H1 (cell line): ENCODE measurements at regions not wholly inside any gene's neighbourhood (a gene's known extent, or its start where the extent isn't known, plus 50 kb on each side); places are given as distances from the start of the nearest gene placed in this dataset.

ENCODE experiments used
- CTCF ChIA-PET: fragments of 300-600 bp; sonication (Branson Sonifier 250); formaldehyde crosslinking; loops from one replicate; lab custom pipeline; 2021; ENCODE audit not compliant: partially characterized antibody; lab: Charles Lee
- POLR2A ChIA-PET: fragments of 300-600 bp; sonication (Branson Sonifier 250); formaldehyde crosslinking; loops from one replicate; lab custom pipeline; 2021; ENCODE audit warnings: inconsistent platforms; ENCODE audit not compliant: partially characterized antibody; lab: Charles Lee
- DNase-seq, 2 experiments: peaks; one replicate each; pipeline versions ENCODE4 v3.0.0 to v3.0.0-alpha.2; 2010 to 2022; ENCODE audit warnings: low spot score in 2 of 2, low read depth in 1 of 2, mixed read lengths in 1 of 2
- FAIRE-seq: peaks from 2 replicates; lab custom pipeline; 2011; peaks lifted over from hg19 to GRCh38; lab: Jason Lieb, UNC
- H2AFZ ChIP-seq: 2 replicates; pipeline ENCODE4 v1.8.1; 2012; ENCODE audit warnings: low read length, inconsistent platforms
- H2AK5ac ChIP-seq: 2 replicates; pipeline ENCODE4 v1.6.1; 2013; ENCODE audit warnings: low read depth, low read length
- H2BK120ac ChIP-seq: replicated peaks from 2 replicates; pipeline ENCODE3; 2013; ENCODE audit warnings: low read depth, low read length, inconsistent platforms
- H2BK12ac ChIP-seq: 2 replicates; pipeline ENCODE4 v1.6.1; 2013; ENCODE audit warnings: low read depth, low read length
- H2BK15ac ChIP-seq: 2 replicates; pipeline ENCODE4 v1.6.1; 2013; ENCODE audit warnings: low read length
- H2BK20ac ChIP-seq: 2 replicates; pipeline ENCODE4 v1.6.1; 2013; ENCODE audit warnings: low read length
- H2BK5ac ChIP-seq: 2 replicates; pipeline ENCODE4 v1.6.1; 2013; ENCODE audit warnings: low read depth, low read length
- H3K14ac ChIP-seq: 2 replicates; pipeline ENCODE4 v1.6.1; 2013; ENCODE audit warnings: inconsistent platforms; ENCODE audit not compliant: insufficient read length
- H3K18ac ChIP-seq: 2 replicates; pipeline ENCODE4 v1.6.1; 2013; ENCODE audit warnings: low read length; ENCODE audit errors: extremely low read depth
- H3K23ac ChIP-seq: 2 replicates; pipeline ENCODE4 v1.6.1; 2013; ENCODE audit warnings: inconsistent platforms; ENCODE audit not compliant: insufficient read length
- H3K23me2 ChIP-seq: 2 replicates; pipeline ENCODE4 v1.6.1; 2013; ENCODE audit warnings: low read depth, low read length
- H3K27ac ChIP-seq: 2 replicates; pipeline ENCODE4 v1.6.1; 2011; ENCODE audit warnings: low read depth, low read length, inconsistent platforms
- H3K27me3 ChIP-seq, 4 experiments: replicated peaks in 1 of 4; 1 replicate in 1 of 4; 2 replicates in 3 of 4; pipeline versions ENCODE4 v1.6.1 to v1.8.1; 2011 to 2013; ENCODE audit warnings: low read length in 3 of 4, mild to moderate bottlenecking in 3 of 4, inconsistent platforms in 2 of 4, mixed read lengths in 2 of 4, moderate library complexity in 1 of 4; ENCODE audit not compliant: control insufficient read depth in 3 of 4, insufficient read depth in 3 of 4; ENCODE audit errors: extremely low read depth in 1 of 4
- H3K36me3 ChIP-seq, 4 experiments: 2 replicates each; pipeline versions ENCODE4 v1.6.1 to v1.8.1; 2011 to 2013; ENCODE audit warnings: mild to moderate bottlenecking in 4 of 4, low read length in 3 of 4, moderate library complexity in 2 of 4, control low read depth in 1 of 4, inconsistent platforms in 1 of 4; ENCODE audit not compliant: insufficient read depth in 4 of 4, control insufficient read depth in 2 of 4
- H3K4ac ChIP-seq: replicated peaks from 2 replicates; pipeline ENCODE3; 2013; ENCODE audit warnings: low read length, low read depth, mixed read lengths, inconsistent platforms; ENCODE audit not compliant: insufficient read length
- H3K4me1 ChIP-seq, 4 experiments: replicated peaks in 1 of 4; 1 replicate in 1 of 4; 2 replicates in 3 of 4; pipeline versions ENCODE4 v1.6.1 to v1.8.1; 2011 to 2013; ENCODE audit warnings: low read length in 3 of 4, inconsistent platforms in 2 of 4, mixed read lengths in 1 of 4; ENCODE audit not compliant: insufficient read depth in 4 of 4, control insufficient read depth in 3 of 4
- H3K4me2 ChIP-seq, 2 experiments: 2 replicates each; pipeline versions ENCODE4 v1.6.1 to v1.8.1; 2011 to 2013; ENCODE audit warnings: low read depth in 2 of 2, low read length in 2 of 2, control low read depth in 1 of 2, inconsistent platforms in 1 of 2, mild to moderate bottlenecking in 1 of 2; ENCODE audit not compliant: insufficient read depth in 1 of 2
- H3K4me3 ChIP-seq, 4 experiments: fragments of 200-600, 300-600 bp in 1 of 4; sonication (generic), shearing (Covaris generic), sonication (Bioruptor Twin) in 1 of 4; 2 replicates each; pipeline versions ENCODE4 v1.5.1 to v1.8.1; 2011 to 2016; ENCODE audit warnings: low read length in 4 of 4, low read depth in 3 of 4, control low read depth in 2 of 4, inconsistent platforms in 2 of 4, mild to moderate bottlenecking in 2 of 4, mixed read lengths in 1 of 4, moderate library complexity in 1 of 4; ENCODE audit not compliant: insufficient read depth in 2 of 4; ENCODE audit errors: extremely low read depth in 1 of 4
- H3K56ac ChIP-seq: replicated peaks from 2 replicates; pipeline ENCODE3; 2013; ENCODE audit warnings: low read depth, mild to moderate bottlenecking, mixed read lengths, low read length, inconsistent platforms; ENCODE audit not compliant: insufficient read length
- H3K79me1 ChIP-seq: 2 replicates; pipeline ENCODE4 v1.6.1; 2013; ENCODE audit warnings: low read depth, low read length, control low read depth
- H3K79me2 ChIP-seq, 2 experiments: 2 replicates each; pipeline versions ENCODE4 v1.6.1 to v1.8.1; 2012 to 2013; ENCODE audit warnings: low read length in 2 of 2, mild to moderate bottlenecking in 2 of 2, inconsistent platforms in 1 of 2; ENCODE audit not compliant: insufficient read depth in 2 of 2, control insufficient read depth in 1 of 2
- H3K9ac ChIP-seq, 4 experiments: replicated peaks in 1 of 4; 1 replicate in 1 of 4; 2 replicates in 3 of 4; pipeline versions ENCODE4 v1.6.1 to v1.8.1; 2011 to 2013; ENCODE audit warnings: low read depth in 3 of 4, low read length in 3 of 4, control low read depth in 2 of 4, mild to moderate bottlenecking in 2 of 4, moderate library complexity in 2 of 4, inconsistent platforms in 1 of 4; ENCODE audit errors: extremely low read depth in 1 of 4
- H3K9me3 ChIP-seq, 2 experiments: 2 replicates each; pipeline versions ENCODE4 v1.6.1 to v1.8.1; 2012 to 2013; ENCODE audit warnings: mild to moderate bottlenecking in 2 of 2, moderate library complexity in 2 of 2, control low read depth in 1 of 2, inconsistent platforms in 1 of 2, low read depth in 1 of 2, low read length in 1 of 2, mixed read lengths in 1 of 2; ENCODE audit not compliant: insufficient read depth in 2 of 2
- H4K20me1 ChIP-seq, 2 experiments: replicated peaks in 1 of 2; 2 replicates each; pipeline versions ENCODE3 to v1.8.1; 2011 to 2013; ENCODE audit warnings: inconsistent platforms in 2 of 2, low read length in 2 of 2, mild to moderate bottlenecking in 1 of 2; ENCODE audit not compliant: insufficient read depth in 2 of 2, control insufficient read depth in 1 of 2
- H4K5ac ChIP-seq: 2 replicates; pipeline ENCODE4 v1.6.1; 2013; ENCODE audit warnings: low read length, low read depth, mixed read lengths, inconsistent platforms; ENCODE audit not compliant: insufficient read length
- H4K8ac ChIP-seq: 2 replicates; pipeline ENCODE4 v1.8.0; 2013; ENCODE audit warnings: mild to moderate bottlenecking, moderate library complexity, low read length, inconsistent platforms; ENCODE audit not compliant: insufficient read depth; ENCODE audit errors: extremely low read depth
- H4K91ac ChIP-seq: replicated peaks from 2 replicates; pipeline ENCODE3; 2013; ENCODE audit warnings: low read length, mixed read lengths, inconsistent platforms; ENCODE audit not compliant: insufficient read length
- CTCF ChIP-seq, 3 experiments: IDR thresholded peaks; 1 replicate in 2 of 3; 2 replicates in 1 of 3; pipeline versions ENCODE4 v1.5.1 to v1.6.1; 2011; ENCODE audit warnings: low read length in 3 of 3, mild to moderate bottlenecking in 3 of 3, inconsistent platforms in 2 of 3, low read depth in 1 of 3, moderate library complexity in 1 of 3; ENCODE audit not compliant: insufficient read depth in 1 of 3; ENCODE audit errors: control extremely low read depth in 1 of 3
- EP300 ChIP-seq, 2 experiments: IDR thresholded peaks; 1 replicate in 1 of 2; 2 replicates in 1 of 2; pipeline ENCODE4 v1.6.1; 2011 to 2012; ENCODE audit warnings: low read depth in 2 of 2, low read length in 2 of 2, mild to moderate bottlenecking in 2 of 2, borderline replicate concordance in 1 of 2, inconsistent platforms in 1 of 2, moderate library complexity in 1 of 2
- GABPA ChIP-seq: IDR thresholded peaks from 2 replicates; pipeline ENCODE4 v1.6.1; 2011; ENCODE audit warnings: mild to moderate bottlenecking, low read length, moderate library complexity, borderline replicate concordance; ENCODE audit not compliant: insufficient read depth
- HDAC6 ChIP-seq: IDR thresholded peaks from one replicate; pipeline ENCODE4 v1.7.1; 2012; ENCODE audit warnings: low read depth, mild to moderate bottlenecking, inconsistent platforms, low read length, moderate library complexity
- KDM5A ChIP-seq: fragments of 200-600 bp; IDR thresholded peaks from 2 replicates; pipeline ENCODE4 v1.7.1; 2012; ENCODE audit warnings: mild to moderate bottlenecking, low read length, inconsistent platforms, mixed read lengths
- RAD21 ChIP-seq, 2 experiments: IDR thresholded peaks in 1 of 2; conservative IDR thresholded peaks in 1 of 2; 2 replicates each; pipeline ENCODE4 v1.6.1; 2011; ENCODE audit warnings: low read depth in 2 of 2, low read length in 2 of 2, improper control_type of control experiment in 1 of 2, inconsistent platforms in 1 of 2, mild to moderate bottlenecking in 1 of 2, moderate library complexity in 1 of 2
- SIRT6 ChIP-seq: IDR thresholded peaks from one replicate; pipeline ENCODE4 v1.7.1; 2012; ENCODE audit warnings: low read length, inconsistent platforms
- WGBS, 2 experiments: shearing (Covaris generic) in 1 of 2; methylation state at CpG; one replicate each; pipeline versions ENCODE4 v1.1.6 to v1.1.7; 2013 to 2015; ENCODE audit warnings: low lambda C conversion rate in 2 of 2, mixed read lengths in 2 of 2, inconsistent platforms in 1 of 2, low coverage in 1 of 2, missing lambda C conversion rate in 1 of 2; ENCODE audit not compliant: insufficient replicate concordance in 2 of 2, insufficient coverage in 1 of 2, insufficient read length in 1 of 2; ENCODE audit errors: extremely low coverage in 1 of 2, missing lambda C conversion rate in 1 of 2; 5-methylcytosine and 5-hydroxymethylcytosine counted together

- Histone ChIP-seq H3K36me3 (no peaks in the 10 kb centered on the region), H3K4me1 (no peaks in the 10 kb centered on the region), H3K23me2 (no peaks in the 10 kb centered on the region), H2AK5ac (no peak overlapping the region), H2BK12ac (no peak overlapping the region), H3K56ac (no peak overlapping the region), H4K5ac (no peak overlapping the region), H2BK120ac (no peak overlapping the region), H3K27me3 (no peaks in the 10 kb centered on the region), H2BK15ac (no peak overlapping the region), H3K79me2 (no peaks in the 10 kb centered on the region), H4K20me1 (no peaks in the 10 kb centered on the region), H3K23ac (no peak overlapping the region), H3K18ac (no peak overlapping the region), H3K14ac (no peak overlapping the region), H2BK5ac (no peak overlapping the region), H3K9me3 (no peaks in the 10 kb centered on the region), H3K27ac (no peak overlapping the region), H3K4me3 (no peak overlapping the region), H2BK20ac (no peak overlapping the region), H4K8ac (no peak overlapping the region), H2AFZ (peak overlapping the region; percentile 40; the same call in 1 of the 2 replicates), H3K9ac (no peak overlapping the region), H3K4ac (no peak overlapping the region), H3K4me2 (no peak overlapping the region), H3K79me1 (no peaks in the 10 kb centered on the region), H4K91ac (no peak overlapping the region)
- no peak for TF ChIP-seq GABPA
- no peak for TF ChIP-seq HDAC6
- no peak for TF ChIP-seq SIRT6
- peak; percentile 17 to 70 (median 67) for TF ChIP-seq CTCF (IDR thresholded peaks at IDR 0.05; ENCODE audit: control extremely low read depth in 1 of 3, insufficient read depth in 1 of 3, low read depth in 1 of 3, low read length in 3 of 3)
- TF ChIP-seq KDM5A = no peak
- TF ChIP-seq EP300 (IDR thresholded peaks at IDR 0.05; ENCODE audit: borderline replicate concordance in 1 of 2, low read depth in 2 of 2, low read length in 2 of 2) = no peak
- peak; percentile 86 to 90 for TF ChIP-seq RAD21 (IDR thresholded peaks at IDR 0.05 in 1 of 2, conservative IDR thresholded peaks at IDR 0.05 in 1 of 2; ENCODE audit: low read depth in 2 of 2, low read length in 2 of 2)
- FAIRE-seq (peak; percentile 74), DNase-seq (no peak)
- ChIA-PET CTCF (interaction anchor here (0.7 to 3.4 kb wide), 15 partner anchors 15 to 1227 kb away, joined by 3 to 36 read pairs (median 3); no protein-coding TSS in a partner anchor), POLR2A (no interaction called here)
- 27% methylated on average over 4 of the region's 4 CpGs; no CpG with 5 or more reads in 1 of the 2 experiments for WGBS, 2 experiments
Measured at GRCh38 chr14:46344327-46344937, 307.1 kb downstream of the RPL10L start.
